GM12878 (cell line): ENCODE measurements at regions not wholly inside any gene's neighbourhood (a gene's known extent, or its start where the extent isn't known, plus 50 kb on each side); places are given as distances from the start of the nearest gene placed in this dataset.

Source experiments
- ATAC-seq: fragments of 200-7000 bp; cut with Tn5 transposase; 3 replicates; pipeline ENCODE4 v1.9.1; 2020; ENCODE audit warnings: mild to moderate bottlenecking, moderate library complexity
- BruUV-seq: library from RNA; stranded (reverse); fragments of 400-500 nt; replicated peaks from 2 replicates; lab custom pipeline; 2021; lab: Mats Ljungman, UMichigan
- CTCF ChIA-PET: fragments of 300-600 bp; sonication (Branson Sonifier 250); formaldehyde crosslinking; extraction: SDS; loops from one replicate; lab custom pipeline; 2021; ENCODE audit warnings: inconsistent platforms; lab: Yijun Ruan, JAX
- POLR2A ChIA-PET: fragments of 350-600 bp; formaldehyde crosslinking; extraction: SDS; loops from one replicate; lab custom pipeline; 2021; ENCODE audit warnings: inconsistent platforms; lab: Charles Lee
- RAD21 ChIA-PET: fragments of 300-600 bp; sonication (Branson Sonifier 250); formaldehyde crosslinking; loops from one replicate; lab custom pipeline; 2023; ENCODE audit warnings: antibody characterized with exemption; ENCODE audit not compliant: unreplicated experiment; lab: Charles Lee
- SMC1A ChIA-PET: fragments of 300-600 bp; sonication (Branson Sonifier 250); formaldehyde crosslinking; loops from one replicate; lab custom pipeline; 2023; ENCODE audit not compliant: unreplicated experiment, uncharacterized antibody; lab: Charles Lee
- DNase-seq: peaks from one replicate; pipeline ENCODE4 v3.0.0-alpha.2; 2011; ENCODE audit warnings: low read depth, low spot score
- FAIRE-seq: peaks from 3 replicates; lab custom pipeline; 2011; peaks lifted over from hg19 to GRCh38; lab: Jason Lieb, UNC
- H2AFZ ChIP-seq: 2 replicates; pipeline ENCODE4 v1.6.0; 2011; ENCODE audit warnings: low read depth, low read length, control low read depth; ENCODE audit not compliant: control insufficient read depth
- H3K27ac ChIP-seq: 2 replicates; pipeline ENCODE4 v1.5.1; 2011; ENCODE audit warnings: control low read depth; ENCODE audit not compliant: control insufficient read depth, insufficient read depth
- H3K27me3 ChIP-seq, 2 experiments: replicated peaks in 1 of 2; 2 replicates each; pipeline versions ENCODE4 v1.6.0 to v1.6.1; 2011; ENCODE audit warnings: low read length in 1 of 2; ENCODE audit not compliant: control insufficient read depth in 2 of 2, insufficient read depth in 2 of 2
- H3K36me3 ChIP-seq, 2 experiments: 2 replicates each; pipeline ENCODE4 v1.5.1; 2011; ENCODE audit warnings: low read length in 1 of 2; ENCODE audit not compliant: control insufficient read depth in 2 of 2, insufficient read depth in 2 of 2
- H3K4me1 ChIP-seq: 2 replicates; pipeline ENCODE4 v1.6.1; 2011; ENCODE audit warnings: mild to moderate bottlenecking, low read length, moderate library complexity, mixed read lengths; ENCODE audit not compliant: control insufficient read depth, insufficient read depth
- H3K4me2 ChIP-seq: 2 replicates; pipeline ENCODE4 v1.6.0; 2011; ENCODE audit warnings: control low read depth; ENCODE audit not compliant: control insufficient read depth, insufficient read depth
- H3K4me3 ChIP-seq: fragments of 200-600 bp; sonication (generic); 2 replicates; pipeline ENCODE4 v1.5.1; 2016
- H3K79me2 ChIP-seq: 2 replicates; pipeline ENCODE4 v1.6.0; 2011; ENCODE audit warnings: low read length; ENCODE audit not compliant: control insufficient read depth, insufficient read depth
- H3K9ac ChIP-seq: 2 replicates; pipeline ENCODE4 v1.8.0; 2011; ENCODE audit warnings: low read length, control low read depth, mixed read lengths; ENCODE audit not compliant: control insufficient read depth, insufficient read depth
- H3K9me3 ChIP-seq: replicated peaks from 3 replicates; pipeline ENCODE4 v1.5.1; 2011; ENCODE audit warnings: mild to moderate bottlenecking, low read length; ENCODE audit not compliant: control insufficient read depth, insufficient read depth
- H4K20me1 ChIP-seq: 2 replicates; pipeline ENCODE4 v1.6.0; 2011; ENCODE audit not compliant: control insufficient read depth, insufficient read depth
- CBFB ChIP-seq: IDR thresholded peaks from 2 replicates; pipeline ENCODE4 v1.6.1; 2016; ENCODE audit warnings: antibody characterized with exemption, low read depth
- CEBPB ChIP-seq, 2 experiments: fragments of 150-350 bp in 1 of 2; IDR thresholded peaks; 2 replicates each; pipeline ENCODE4 v1.6.1; 2012 to 2014; ENCODE audit warnings: low read depth in 2 of 2, low read length in 2 of 2, borderline replicate concordance in 1 of 2, inconsistent platforms in 1 of 2
- FOXK2 ChIP-seq: fragments of 450-650 bp; IDR thresholded peaks from 2 replicates; pipeline ENCODE4 v1.6.1; 2017; ENCODE audit warnings: mild to moderate bottlenecking, moderate library complexity
- GABPA ChIP-seq: IDR thresholded peaks from 2 replicates; pipeline ENCODE4 v1.6.1; 2014; ENCODE audit warnings: antibody characterized with exemption, low read depth, mild to moderate bottlenecking, inconsistent platforms
- MYC ChIP-seq: IDR thresholded peaks from 2 replicates; pipeline ENCODE4 v1.6.1; 2011; ENCODE audit warnings: mild to moderate bottlenecking, low read length, moderate library complexity, inconsistent platforms; ENCODE audit not compliant: insufficient read depth, insufficient replicate concordance, insufficient read length, severe bottlenecking
- NBN ChIP-seq: fragments of 450-650 bp; IDR thresholded peaks from 2 replicates; pipeline ENCODE4 v1.6.1; 2016
- POLR2A ChIP-seq: IDR thresholded peaks from 2 replicates; pipeline ENCODE4 v1.6.1; 2011; ENCODE audit warnings: low read depth, mild to moderate bottlenecking, low read length
- WGBS: methylation state at CpG from one replicate; pipeline ENCODE4 v1.1.6; 2016; ENCODE audit warnings: low lambda C conversion rate; ENCODE audit not compliant: insufficient replicate concordance, insufficient coverage; ENCODE audit errors: missing lambda C conversion rate; 5-methylcytosine and 5-hydroxymethylcytosine counted together
- in situ Hi-C: fragments of 300-500 bp; cut with MboI; formaldehyde crosslinking; loops from 9 replicates; pipeline ENCODE4 v1.14.3; 2018; ENCODE audit warnings: mixed read lengths
- intact Hi-C: fragments of 100-400 bp; cut with micrococcal nuclease; formaldehyde crosslinking; loops from one replicate; pipeline ENCODE4 v1.14.2; 2022; ENCODE audit not compliant: unreplicated experiment
- TF ChIP-seq, protein P1 (sequence below): IDR thresholded peaks from 2 replicates; pipeline ENCODE4 v1.6.1; 2011; ENCODE audit warnings: low read depth, low read length, improper control_type of control experiment, borderline replicate concordance
- TF ChIP-seq, protein P2 (sequence below): fragments of 150-350 bp; IDR thresholded peaks from 2 replicates; pipeline ENCODE4 v1.6.1; 2014; ENCODE audit warnings: mild to moderate bottlenecking, low read depth, low read length
- TF ChIP-seq, protein P3 (sequence below): fragments of 450-650 bp; IDR thresholded peaks from 2 replicates; pipeline ENCODE4 v1.6.1; 2017; ENCODE audit warnings: borderline replicate concordance
- TF ChIP-seq, protein P4 (sequence below): IDR thresholded peaks from 2 replicates; pipeline ENCODE4 v1.6.1; 2012; ENCODE audit warnings: improper control_type of control experiment, low read depth, low read length; ENCODE audit not compliant: insufficient replicate concordance

DNA sequence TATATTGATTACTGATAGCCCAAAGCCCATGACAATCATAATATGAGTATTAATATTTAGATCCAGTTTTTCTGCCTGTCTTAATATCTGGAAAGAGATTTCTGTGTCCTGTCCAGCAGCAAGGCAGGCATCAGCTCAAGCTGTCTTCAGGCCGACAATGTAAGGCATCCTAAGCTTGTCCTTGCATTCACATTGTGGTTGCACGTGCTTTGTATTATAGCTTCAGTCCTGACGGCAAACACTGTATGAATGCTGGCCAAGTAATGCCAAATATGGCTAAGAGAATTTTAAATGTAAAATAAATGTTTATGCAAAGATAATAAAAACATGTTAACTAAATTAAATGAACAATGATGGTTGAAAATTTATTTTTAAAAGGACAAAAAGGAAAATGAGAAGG lies 255.7 kb upstream of the RPS6KA3 start (continued):
- TF ChIP-seq, protein P1, sequence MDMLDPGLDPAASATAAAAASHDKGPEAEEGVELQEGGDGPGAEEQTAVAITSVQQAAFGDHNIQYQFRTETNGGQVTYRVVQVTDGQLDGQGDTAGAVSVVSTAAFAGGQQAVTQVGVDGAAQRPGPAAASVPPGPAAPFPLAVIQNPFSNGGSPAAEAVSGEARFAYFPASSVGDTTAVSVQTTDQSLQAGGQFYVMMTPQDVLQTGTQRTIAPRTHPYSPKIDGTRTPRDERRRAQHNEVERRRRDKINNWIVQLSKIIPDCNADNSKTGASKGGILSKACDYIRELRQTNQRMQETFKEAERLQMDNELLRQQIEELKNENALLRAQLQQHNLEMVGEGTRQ = no peak
- no peak for TF ChIP-seq NBN
- no peak for TF ChIP-seq GABPA
- no peak for TF ChIP-seq MYC

DNA sequence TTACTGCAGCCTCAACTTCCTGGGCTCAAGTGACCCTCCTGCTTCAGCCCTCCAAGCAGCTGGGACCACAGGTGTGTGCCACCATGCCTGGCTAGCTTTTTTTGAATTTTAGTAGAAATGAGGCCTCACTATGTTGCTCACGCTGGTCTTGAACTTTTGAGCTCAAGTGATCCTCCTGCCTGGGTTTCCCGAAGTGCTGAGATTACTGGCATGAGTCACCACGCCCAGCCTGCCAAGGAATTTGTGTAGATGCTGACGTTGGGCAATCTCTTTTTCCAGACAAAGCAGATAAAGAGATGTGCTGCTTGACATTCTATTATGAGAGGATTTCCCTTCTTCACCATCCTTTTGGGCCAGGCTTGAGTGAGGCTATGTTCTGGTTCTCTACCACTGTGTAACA lies 254.5 kb upstream of the RPS6KA3 start:
- WGBS = 24% methylated on average over 4 of the region's 4 CpGs
- no peak overlapping the region for H3K4me3 ChIP-seq
- no peak overlapping the region for H2AFZ ChIP-seq
- no peak for ATAC-seq
- TF ChIP-seq POLR2A = no peak
- TF ChIP-seq, protein P2, sequence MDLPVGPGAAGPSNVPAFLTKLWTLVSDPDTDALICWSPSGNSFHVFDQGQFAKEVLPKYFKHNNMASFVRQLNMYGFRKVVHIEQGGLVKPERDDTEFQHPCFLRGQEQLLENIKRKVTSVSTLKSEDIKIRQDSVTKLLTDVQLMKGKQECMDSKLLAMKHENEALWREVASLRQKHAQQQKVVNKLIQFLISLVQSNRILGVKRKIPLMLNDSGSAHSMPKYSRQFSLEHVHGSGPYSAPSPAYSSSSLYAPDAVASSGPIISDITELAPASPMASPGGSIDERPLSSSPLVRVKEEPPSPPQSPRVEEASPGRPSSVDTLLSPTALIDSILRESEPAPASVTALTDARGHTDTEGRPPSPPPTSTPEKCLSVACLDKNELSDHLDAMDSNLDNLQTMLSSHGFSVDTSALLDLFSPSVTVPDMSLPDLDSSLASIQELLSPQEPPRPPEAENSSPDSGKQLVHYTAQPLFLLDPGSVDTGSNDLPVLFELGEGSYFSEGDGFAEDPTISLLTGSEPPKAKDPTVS = no peak
- no peak for TF ChIP-seq FOXK2
- TF ChIP-seq CBFB = no peak
- TF ChIP-seq, protein P3, sequence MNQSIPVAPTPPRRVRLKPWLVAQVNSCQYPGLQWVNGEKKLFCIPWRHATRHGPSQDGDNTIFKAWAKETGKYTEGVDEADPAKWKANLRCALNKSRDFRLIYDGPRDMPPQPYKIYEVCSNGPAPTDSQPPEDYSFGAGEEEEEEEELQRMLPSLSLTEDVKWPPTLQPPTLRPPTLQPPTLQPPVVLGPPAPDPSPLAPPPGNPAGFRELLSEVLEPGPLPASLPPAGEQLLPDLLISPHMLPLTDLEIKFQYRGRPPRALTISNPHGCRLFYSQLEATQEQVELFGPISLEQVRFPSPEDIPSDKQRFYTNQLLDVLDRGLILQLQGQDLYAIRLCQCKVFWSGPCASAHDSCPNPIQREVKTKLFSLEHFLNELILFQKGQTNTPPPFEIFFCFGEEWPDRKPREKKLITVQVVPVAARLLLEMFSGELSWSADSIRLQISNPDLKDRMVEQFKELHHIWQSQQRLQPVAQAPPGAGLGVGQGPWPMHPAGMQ = no peak
- no peak for TF ChIP-seq CEBPB (IDR thresholded peaks at IDR 0.05; ENCODE audit: borderline replicate concordance in 1 of 2, low read depth in 2 of 2, low read length in 2 of 2)
- TF ChIP-seq MYC = no peak
- TF ChIP-seq, protein P4, sequence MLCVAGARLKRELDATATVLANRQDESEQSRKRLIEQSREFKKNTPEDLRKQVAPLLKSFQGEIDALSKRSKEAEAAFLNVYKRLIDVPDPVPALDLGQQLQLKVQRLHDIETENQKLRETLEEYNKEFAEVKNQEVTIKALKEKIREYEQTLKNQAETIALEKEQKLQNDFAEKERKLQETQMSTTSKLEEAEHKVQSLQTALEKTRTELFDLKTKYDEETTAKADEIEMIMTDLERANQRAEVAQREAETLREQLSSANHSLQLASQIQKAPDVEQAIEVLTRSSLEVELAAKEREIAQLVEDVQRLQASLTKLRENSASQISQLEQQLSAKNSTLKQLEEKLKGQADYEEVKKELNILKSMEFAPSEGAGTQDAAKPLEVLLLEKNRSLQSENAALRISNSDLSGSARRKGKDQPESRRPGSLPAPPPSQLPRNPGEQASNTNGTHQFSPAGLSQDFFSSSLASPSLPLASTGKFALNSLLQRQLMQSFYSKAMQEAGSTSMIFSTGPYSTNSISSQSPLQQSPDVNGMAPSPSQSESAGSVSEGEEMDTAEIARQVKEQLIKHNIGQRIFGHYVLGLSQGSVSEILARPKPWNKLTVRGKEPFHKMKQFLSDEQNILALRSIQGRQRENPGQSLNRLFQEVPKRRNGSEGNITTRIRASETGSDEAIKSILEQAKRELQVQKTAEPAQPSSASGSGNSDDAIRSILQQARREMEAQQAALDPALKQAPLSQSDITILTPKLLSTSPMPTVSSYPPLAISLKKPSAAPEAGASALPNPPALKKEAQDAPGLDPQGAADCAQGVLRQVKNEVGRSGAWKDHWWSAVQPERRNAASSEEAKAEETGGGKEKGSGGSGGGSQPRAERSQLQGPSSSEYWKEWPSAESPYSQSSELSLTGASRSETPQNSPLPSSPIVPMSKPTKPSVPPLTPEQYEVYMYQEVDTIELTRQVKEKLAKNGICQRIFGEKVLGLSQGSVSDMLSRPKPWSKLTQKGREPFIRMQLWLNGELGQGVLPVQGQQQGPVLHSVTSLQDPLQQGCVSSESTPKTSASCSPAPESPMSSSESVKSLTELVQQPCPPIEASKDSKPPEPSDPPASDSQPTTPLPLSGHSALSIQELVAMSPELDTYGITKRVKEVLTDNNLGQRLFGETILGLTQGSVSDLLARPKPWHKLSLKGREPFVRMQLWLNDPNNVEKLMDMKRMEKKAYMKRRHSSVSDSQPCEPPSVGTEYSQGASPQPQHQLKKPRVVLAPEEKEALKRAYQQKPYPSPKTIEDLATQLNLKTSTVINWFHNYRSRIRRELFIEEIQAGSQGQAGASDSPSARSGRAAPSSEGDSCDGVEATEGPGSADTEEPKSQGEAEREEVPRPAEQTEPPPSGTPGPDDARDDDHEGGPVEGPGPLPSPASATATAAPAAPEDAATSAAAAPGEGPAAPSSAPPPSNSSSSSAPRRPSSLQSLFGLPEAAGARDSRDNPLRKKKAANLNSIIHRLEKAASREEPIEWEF = no peak
- TF ChIP-seq, all 136 proteins: peak for 0
- Histone ChIP-seq H3K9me3 (no peaks in the 10 kb centered on the region), H3K4me2 (no peak overlapping the region), H3K9ac (no peak overlapping the region), H3K79me2 (no peaks in the 10 kb centered on the region), H3K27ac (no peak overlapping the region), H4K20me1 (no peaks in the 10 kb centered on the region), H3K27me3 (no peaks in the 10 kb centered on the region; a peak in 1 of 4 replicates), H3K4me1 (peaks cover 3% of the 10 kb centered on the region; the same call in 1 of the 2 replicates), H3K36me3 (no peaks in the 10 kb centered on the region)
- POLR2A ChIA-PET = interaction anchor here (0.6 kb wide), 1 partner anchor 58 kb away, joined by 3 read pairs; no protein-coding TSS in a partner anchor
- DNase-seq (no peak), FAIRE-seq (no peak)
- intact Hi-C loops = loop anchor here (10.0 kb wide), 2 partner anchors 834 to 1674 kb away; no protein-coding TSS in a partner anchor
- SMC1A ChIA-PET = no interaction called here
- in situ Hi-C loops = no loop called here
- CTCF ChIA-PET = interaction anchor here (1.4 to 2.8 kb wide), 2 partner anchors 9 to 959 kb away, joined by 4 to 21 read pairs; no protein-coding TSS in a partner anchor
- RAD21 ChIA-PET = no interaction called here
- BruUV-seq = no TSS peak
